ENCODE measurements at regions not wholly inside any gene's neighbourhood (a gene's known extent, or its start where the extent isn't known, plus 50 kb on each side); places are given as distances from the start of the nearest gene placed in this dataset.

- TF ChIP-seq CTCF (conservative IDR thresholded peaks at IDR 0.05; ENCODE audit: low read length) (no peak), EZH2phosphoT487 (IDR thresholded peaks at IDR 0.05; ENCODE audit: borderline replicate concordance) (no peak)
Observed at GRCh38 chr9:102206432-102206831, 468.0 kb upstream of the GRIN3A start.
